Stimulated activated CD4-positive, alpha-beta T cell treated with anti-CD3 and anti-CD28 coated beads, Interleukin-15, amount 100 ng/mL, for 24 hours (primary cell): ENCODE measurements at regions not wholly inside any gene's neighbourhood (a gene's known extent, or its start where the extent isn't known, plus 50 kb on each side); places are given as distances from the start of the nearest gene placed in this dataset.

Experiments
- DNase-seq: peaks from one replicate; pipeline ENCODE4 v3.0.0-alpha.2; 2020

DNA sequence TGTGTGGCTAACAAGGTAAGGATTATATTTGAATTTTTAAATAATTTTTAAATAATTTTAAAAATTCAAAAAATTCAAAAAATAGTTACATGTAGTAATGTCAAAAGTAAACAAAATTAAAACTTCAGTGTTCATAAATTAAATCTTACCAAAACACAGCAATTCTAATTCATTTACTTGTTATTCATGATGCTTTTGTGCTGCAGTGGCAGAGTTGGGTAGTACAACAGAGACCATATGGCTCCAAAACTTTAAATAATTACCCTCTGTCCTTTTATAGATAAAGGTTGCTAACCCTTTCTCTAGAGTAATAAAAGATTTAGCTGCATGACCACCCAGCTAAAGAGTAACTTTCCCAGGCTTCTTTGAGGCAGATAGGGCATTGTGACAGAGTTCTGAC, 1355.6 kb downstream of the FSTL5 start:
- no peak for DNase-seq

DNA sequence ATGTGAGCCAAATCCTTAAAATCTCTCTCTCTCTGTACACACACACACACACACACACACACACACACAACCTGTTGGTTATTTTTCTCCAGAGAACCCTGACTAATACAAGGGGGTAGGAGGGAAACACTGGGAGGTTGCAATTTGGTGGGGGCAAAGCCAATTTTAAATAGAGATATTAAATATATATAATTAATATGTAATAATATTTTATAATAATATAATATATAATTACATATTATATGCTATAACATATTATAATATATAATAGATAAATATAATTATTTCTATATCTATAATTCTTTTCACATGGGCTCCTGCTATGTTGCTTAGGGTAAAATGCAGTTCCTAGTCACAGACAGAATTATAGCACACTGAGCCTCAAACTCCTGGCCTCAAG, 1354.2 kb downstream of the FSTL5 start:
- no peak for DNase-seq

- DNase-seq, result no peak
Observed at GRCh38 chr4:160810424-160810823, 1353.4 kb downstream of the FSTL5 start.

- DNase-seq, result no peak
Observed at GRCh38 chr4:160810941-160811340, 1352.9 kb downstream of the FSTL5 start.

DNA sequence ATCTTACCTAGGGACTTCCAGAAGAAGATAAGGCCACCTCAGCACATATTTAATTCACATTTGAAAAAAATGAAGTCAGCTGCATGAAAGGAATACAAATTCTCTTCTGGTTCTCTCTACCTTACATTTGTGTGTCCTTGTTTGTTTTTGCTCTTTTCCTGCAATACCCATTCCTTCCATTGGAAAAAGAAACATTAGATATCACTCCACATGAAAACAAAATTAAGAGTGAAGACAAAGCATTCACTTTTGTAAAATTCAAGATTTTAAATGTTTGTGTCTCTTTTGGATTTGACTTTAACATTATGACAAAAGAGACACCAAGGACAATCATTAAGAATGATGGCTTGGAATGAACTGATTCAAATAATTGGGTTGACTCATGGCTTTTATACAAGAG, 1351.8 kb downstream of the FSTL5 start:
- no peak for DNase-seq

DNA sequence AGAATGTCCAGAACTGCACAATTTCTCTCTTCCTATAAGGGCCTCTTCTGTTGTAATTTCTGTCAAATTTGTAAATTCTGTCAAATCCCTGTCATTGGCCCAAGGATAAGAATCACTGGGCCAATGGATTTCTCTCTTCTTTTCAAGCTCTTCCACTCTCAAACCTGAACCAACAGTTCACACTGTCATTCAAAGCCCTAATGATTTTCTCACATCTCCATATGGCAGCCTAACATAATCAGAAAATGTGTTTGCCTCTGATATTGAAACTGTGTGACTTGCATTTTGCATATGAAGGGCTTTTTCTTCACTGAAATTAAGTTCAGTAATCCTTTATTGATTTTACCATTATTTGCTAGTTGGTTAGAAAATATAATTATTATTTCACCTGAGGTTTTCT, 1349.1 kb downstream of the FSTL5 start:
- DNase-seq, result no peak

GRCh38 chr4:160818571-160818970, 1345.2 kb downstream of the FSTL5 start:
- no peak for DNase-seq

DNA sequence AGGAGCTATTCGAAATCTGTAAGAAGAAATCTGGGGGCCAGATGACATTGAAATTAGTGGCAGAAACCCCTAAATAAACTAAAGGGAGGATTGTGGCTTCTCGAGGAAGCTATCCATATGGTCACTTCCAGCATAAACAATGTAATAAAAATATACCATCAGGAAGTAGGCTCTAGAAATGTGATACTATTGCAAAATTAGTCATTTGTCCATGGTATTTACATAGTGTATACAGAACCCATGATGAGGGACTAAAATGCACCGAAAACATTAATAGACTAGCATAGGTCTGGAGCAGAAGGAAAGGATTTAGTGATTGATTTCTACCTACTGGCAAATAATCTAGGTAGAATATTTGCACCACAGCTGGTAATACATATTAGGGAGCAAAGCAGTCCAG, 1344.0 kb downstream of the FSTL5 start:
- DNase-seq, result no peak

DNA sequence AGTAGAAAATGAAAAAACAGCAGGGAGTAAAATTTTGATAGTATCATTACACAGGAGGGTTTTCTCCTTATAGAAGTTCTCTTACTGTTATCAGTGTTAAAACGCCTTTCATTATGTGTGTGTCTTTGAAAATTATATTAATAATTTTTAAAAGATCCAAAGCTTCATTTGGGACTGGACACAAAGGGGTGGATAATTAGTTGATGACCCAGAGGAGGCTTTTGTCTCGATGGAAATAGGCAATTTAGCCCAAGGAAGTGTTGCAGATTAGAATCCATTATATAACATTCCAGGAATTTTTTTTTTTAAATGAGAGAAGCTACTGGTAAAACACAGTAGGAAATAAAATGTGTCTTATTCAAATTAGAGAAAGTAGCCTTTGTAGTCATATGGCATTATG, 1339.3 kb downstream of the FSTL5 start:
- DNase-seq, result no peak

GRCh38 chr4:160825644-160826338, 1338.0 kb downstream of the FSTL5 start:
- no peak for DNase-seq

- no peak for DNase-seq
Observed at GRCh38 chr4:160826339-160826679, 1337.5 kb downstream of the FSTL5 start.

DNA sequence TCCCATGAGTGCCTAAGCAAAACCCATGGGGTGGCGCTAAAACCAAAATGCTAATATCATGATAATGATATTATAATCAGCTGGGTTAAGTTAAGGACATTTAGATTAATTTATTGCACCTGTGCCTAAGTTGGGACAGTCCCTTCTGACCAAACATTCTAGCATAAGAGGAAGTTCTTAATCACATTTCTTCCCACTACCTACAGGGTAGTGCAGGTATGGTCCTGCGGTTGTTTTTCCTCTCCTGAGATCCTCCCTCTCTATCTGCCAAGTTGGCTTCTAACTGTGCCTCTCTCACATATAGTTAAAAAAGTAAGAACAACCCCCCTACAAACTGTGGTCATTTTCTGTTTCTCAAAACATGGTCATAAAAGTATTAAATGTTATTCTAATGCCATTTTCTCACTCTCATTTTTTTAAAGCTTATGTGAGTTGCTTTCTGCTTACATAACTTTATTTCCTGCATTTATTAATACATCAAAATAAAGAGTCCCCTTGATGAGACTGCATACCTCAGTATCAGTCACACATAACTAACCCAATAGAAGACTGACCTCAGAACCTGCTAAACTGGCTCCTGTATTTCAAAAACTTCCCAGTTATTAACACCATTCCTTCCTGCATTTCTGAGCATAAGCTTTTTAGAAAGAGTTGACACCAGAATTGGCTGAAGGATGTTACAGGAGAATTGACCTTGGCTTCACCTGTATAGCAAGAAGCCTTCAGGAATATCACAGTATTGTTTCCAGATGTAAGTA, 1332.5 kb downstream of the FSTL5 start:
- DNase-seq, result no peak

- DNase-seq, result no peak
Observed at GRCh38 chr4:160835789-160836188, 1328.0 kb downstream of the FSTL5 start.

GRCh38 chr4:160836431-160836830, 1327.4 kb downstream of the FSTL5 start:
- DNase-seq, result no peak

DNA sequence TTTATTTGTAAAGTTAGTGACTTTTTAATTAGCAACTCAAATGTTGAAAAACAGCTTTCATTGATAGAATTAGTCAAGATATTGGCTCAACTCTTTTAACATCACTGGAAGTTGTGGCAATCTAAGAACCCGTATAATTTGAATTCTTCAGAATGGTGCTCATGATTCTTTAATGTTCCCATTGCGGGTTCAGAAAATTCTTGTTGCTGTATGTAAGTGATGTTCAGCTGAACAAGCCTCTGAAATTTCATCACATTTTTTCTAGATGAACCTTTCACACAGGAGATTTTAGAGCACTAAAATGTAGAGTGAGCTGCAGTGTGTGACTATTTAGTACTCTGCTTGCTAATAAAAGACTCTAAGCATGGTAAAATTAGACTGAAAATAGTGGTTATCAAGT, 1317.7 kb downstream of the FSTL5 start:
- no peak for DNase-seq

DNA sequence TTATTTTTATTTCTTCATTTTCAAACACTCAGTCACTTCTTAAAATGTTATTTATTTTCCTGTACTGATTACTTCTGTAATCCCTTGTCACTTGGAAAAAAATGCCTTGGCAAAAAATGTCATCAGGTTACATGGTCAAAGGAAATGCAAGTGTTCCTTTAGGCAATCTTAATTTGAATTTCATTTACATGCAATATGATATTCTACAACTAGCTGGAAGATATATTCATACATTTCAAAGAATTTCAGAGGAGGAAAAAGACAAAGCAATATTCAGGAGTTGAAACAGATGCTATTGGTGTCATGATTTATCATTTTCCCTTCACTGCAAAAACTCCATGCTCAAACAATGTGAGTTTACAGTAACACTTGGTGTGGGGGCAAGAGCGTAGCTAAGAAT, 1316.6 kb downstream of the FSTL5 start:
- DNase-seq, result no peak

- no peak for DNase-seq
Observed at GRCh38 chr4:160848489-160848888, 1315.3 kb downstream of the FSTL5 start.

DNA sequence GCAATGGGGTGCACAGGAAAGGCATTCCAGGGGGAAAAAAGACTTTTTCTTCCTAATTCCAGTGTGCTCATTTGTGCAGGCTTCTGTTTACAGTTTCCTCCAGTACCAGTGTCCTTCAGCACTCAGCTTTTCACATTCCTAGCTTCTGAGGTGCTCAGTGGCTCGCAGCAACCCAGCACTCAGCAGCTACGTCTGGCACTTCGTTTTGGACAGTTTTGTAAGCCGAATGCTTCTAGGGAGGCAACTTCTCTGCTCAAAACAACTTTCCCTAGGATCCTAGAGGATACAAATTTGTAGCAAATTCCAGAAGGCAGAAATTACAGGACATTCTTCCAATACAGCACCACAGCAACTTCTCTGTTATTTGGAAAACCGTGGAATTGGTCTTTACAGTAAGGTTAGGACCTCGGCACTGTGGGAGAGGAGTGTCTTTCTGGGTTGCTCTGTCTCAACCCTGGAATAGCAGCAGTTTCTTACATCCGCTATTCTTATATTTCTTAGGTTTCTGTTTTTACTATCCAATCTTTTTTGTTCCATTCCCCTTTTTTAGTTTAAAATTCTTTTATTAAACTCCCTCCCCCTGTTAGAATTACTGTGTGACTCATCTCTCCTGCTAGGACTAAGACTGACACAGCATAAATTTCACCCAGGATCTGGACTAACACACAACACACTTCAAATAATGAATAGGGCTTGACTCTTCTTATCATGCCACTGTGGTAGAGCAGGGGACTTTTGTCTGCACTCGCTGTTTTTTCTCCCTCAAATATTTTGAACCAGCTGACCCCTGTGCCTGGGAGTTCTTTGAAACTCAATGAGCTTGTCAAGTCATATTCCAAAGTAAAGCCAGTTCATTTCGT, 1314.7 kb downstream of the FSTL5 start:
- DNase-seq, result no peak

- DNase-seq, result no peak
Observed at GRCh38 chr4:160864253-160864652, 1299.5 kb downstream of the FSTL5 start.

DNA sequence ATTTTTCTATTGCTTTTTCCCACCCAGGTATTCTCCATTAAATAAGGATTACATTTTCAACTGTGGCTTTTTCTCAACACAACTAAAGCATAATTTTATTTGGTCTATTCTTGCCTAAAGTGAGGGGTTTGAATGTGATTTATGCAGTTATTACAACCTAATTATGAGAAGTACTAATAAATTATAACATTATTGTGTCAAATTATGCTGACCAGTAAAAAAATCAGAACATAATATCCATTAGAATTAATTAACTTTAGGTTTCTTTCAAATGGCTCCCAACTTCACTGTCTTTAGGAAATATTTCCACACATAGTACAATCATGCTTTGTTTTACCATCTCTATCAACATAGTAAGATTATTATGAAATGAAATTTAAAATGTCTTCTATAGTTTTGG, 1293.9 kb downstream of the FSTL5 start:
- no peak for DNase-seq

DNA sequence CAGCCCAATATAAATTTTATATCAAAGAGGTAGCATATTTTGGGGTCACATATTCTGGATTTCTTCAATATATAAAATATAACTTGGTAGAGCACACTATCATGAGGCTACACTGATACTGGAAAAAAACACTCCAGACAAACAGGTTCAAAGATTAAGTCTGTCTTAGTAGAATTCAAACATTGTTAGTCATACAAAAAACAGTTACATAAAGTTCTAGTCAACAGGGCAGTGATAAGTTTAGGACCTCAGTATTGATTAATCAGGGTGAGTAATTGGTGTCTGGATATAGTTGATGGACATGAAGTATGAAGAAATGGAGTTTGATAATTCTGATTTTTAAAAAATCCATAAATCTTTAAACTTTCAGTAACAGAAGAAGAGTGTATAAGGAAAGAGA, 1291.3 kb downstream of the FSTL5 start:
- DNase-seq, result no peak

DNA sequence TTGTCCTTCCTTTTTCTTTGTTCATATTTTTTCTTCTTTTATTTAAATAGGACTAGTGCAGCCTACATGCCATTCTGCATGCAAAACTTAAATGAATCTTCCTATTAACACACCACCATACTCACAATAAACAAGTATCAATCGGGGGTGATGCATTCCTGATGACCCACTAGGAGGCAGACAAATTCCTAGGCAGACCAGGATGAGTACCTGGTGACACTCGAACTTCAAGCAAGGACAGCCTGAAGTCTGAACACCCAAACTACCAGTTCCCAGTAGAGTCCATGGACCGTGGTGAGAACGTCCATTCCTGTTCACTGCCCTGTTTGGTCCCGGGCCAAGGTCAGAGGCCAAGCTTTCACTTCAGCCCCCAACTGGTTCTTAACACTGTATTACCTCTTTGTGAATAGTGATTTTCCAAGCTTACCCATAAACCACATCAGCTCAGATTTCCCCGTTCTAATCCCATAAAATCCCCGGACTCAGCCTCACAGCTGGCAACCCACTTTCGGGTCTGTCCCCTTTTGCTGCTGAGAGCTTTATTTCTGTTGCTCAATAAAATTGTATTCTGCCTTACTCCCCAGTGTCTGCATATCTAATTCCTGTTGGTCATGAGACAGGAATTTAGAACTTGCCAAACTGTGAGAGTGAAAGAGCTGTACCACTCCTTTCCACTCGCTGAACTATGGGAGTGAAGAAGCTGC, 1286.6 kb downstream of the FSTL5 start:
- DNase-seq, result no peak

- no peak for DNase-seq
Observed at GRCh38 chr4:160880180-160880579, 1283.6 kb downstream of the FSTL5 start.
